ENCODE measurements at regions not wholly inside any gene's neighbourhood (a gene's known extent, or its start where the extent isn't known, plus 50 kb on each side); places are given as distances from the start of the nearest gene placed in this dataset.

- intact Hi-C loops (cut with micrococcal nuclease; ENCODE audit: unreplicated experiment): no loop called here
- BruUV-seq (replicated peaks): no TSS peak
- Histone ChIP-seq H3K27me3 (ENCODE audit: control insufficient read depth, insufficient read depth, low read length) (no peaks in the 10 kb centered on the region), H3K4me1 (ENCODE audit: control insufficient read depth, insufficient read depth, low read length) (no peaks in the 10 kb centered on the region), H3K36me3 (ENCODE audit: control insufficient read depth, insufficient read depth, low read length) (no peaks in the 10 kb centered on the region), H3K27ac (ENCODE audit: low read length) (no peak overlapping the region), H3K9me3 (ENCODE audit: control insufficient read depth, insufficient read depth, low read depth, low read length) (no peaks in the 10 kb centered on the region), H3K4me3 (ENCODE audit: low read depth in 2 of 2, low read length in 2 of 2) (no peak overlapping the region)
- no peak for TF ChIP-seq TCF7L2 (IDR thresholded peaks at IDR 0.05; ENCODE audit: low read depth, low read length)
- no peak for TF ChIP-seq CTCF (IDR thresholded peaks at IDR 0.05)
- TF ChIP-seq POLR2AphosphoS5 (IDR thresholded peaks at IDR 0.05; ENCODE audit: low read depth, low read length): no peak
- TF ChIP-seq REST (IDR thresholded peaks at IDR 0.05; ENCODE audit: insufficient read depth in 1 of 2, low read depth in 2 of 2, low read length in 1 of 2): no peak
- no peak for TF ChIP-seq SIN3A (IDR thresholded peaks at IDR 0.05; ENCODE audit: borderline replicate concordance, insufficient read depth, low read depth, low read length)
- ChIA-PET CTCF (no interaction called here), POLR2A (no interaction called here)
- in situ Hi-C loops (cut with HindIII; ENCODE audit: low pct_unique_long_range_greater_than_20kb, low sequenced_read_pairs): no loop called here
- ATAC-seq (no peak), DNase-seq (ENCODE audit: low read depth, low spot score) (no peak)
These were observed 269.5 kb upstream of the HSFY2 start for GRCh38 chrY:19042984-19043442.

DNA sequence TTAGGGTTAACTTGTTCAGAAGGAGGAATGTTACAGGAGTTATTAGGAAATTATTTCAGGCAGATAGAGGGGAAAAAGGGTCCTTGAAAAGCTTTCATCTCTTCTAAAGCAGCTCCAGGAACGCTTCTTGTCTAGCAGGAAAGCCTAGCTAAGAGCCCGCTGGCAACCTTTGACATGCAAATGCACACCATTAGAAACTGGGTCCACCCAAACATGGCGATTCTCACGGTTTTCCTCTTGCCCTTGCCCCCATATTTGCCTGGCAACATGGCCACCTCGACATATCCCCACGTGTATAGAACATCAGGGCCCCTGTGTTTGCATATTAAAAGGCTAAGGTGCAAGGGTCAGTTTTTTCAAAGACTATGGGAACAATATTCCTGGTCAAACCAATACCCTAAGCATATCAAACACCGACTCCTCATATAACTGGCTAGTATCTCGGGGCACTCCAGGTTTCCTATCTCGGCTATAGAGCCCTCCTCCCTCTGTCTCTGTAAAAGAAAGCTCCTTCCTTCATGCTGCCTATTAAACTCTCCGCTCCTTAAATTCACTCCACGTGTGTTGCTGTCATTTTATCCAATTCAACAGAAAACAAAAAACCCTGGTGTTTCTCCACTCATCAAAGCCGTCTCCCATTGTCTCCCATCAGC is 268.9 kb upstream of the HSFY2 start:
- CTCF ChIA-PET: no interaction called here
- H3K36me3 ChIP-seq (ENCODE audit: control insufficient read depth, insufficient read depth, low read length): no peaks in the 10 kb centered on the region
- no peak for ATAC-seq

More for the DNA sequence above, 268.9 kb upstream of the HSFY2 start:
- TF ChIP-seq TCF7L2 (IDR thresholded peaks at IDR 0.05; ENCODE audit: low read depth, low read length): no peak
- no peak for TF ChIP-seq POLR2AphosphoS5 (IDR thresholded peaks at IDR 0.05; ENCODE audit: low read depth, low read length)
- no peak for TF ChIP-seq REST (IDR thresholded peaks at IDR 0.05; ENCODE audit: insufficient read depth in 1 of 2, low read depth in 2 of 2, low read length in 1 of 2)
- TF ChIP-seq CTCF (IDR thresholded peaks at IDR 0.05): no peak
- no peak for TF ChIP-seq SIN3A (IDR thresholded peaks at IDR 0.05; ENCODE audit: borderline replicate concordance, insufficient read depth, low read depth, low read length)
- H3K4me1 ChIP-seq (ENCODE audit: control insufficient read depth, insufficient read depth, low read length): no peaks in the 10 kb centered on the region
- H3K4me3 ChIP-seq (ENCODE audit: low read depth in 2 of 2, low read length in 2 of 2): no peak overlapping the region
- POLR2A ChIA-PET: no interaction called here
- DNase-seq (ENCODE audit: low read depth, low spot score): no peak
- in situ Hi-C loops (cut with HindIII; ENCODE audit: low pct_unique_long_range_greater_than_20kb, low sequenced_read_pairs): no loop called here
- intact Hi-C loops (cut with micrococcal nuclease; ENCODE audit: unreplicated experiment): no loop called here
- H3K9me3 ChIP-seq (ENCODE audit: control insufficient read depth, insufficient read depth, low read depth, low read length): no peaks in the 10 kb centered on the region
- BruUV-seq (replicated peaks): no TSS peak
- H3K27ac ChIP-seq (ENCODE audit: low read length): no peak overlapping the region
- H3K27me3 ChIP-seq (ENCODE audit: control insufficient read depth, insufficient read depth, low read length): no peaks in the 10 kb centered on the region
